ENCODE measurements at regions not wholly inside any gene's neighbourhood (a gene's known extent, or its start where the extent isn't known, plus 50 kb on each side); places are given as distances from the start of the nearest gene placed in this dataset.

GRCh38 chr7:18196638-18197037 lies 169.0 kb upstream of the PRPS1L1 start:
- TF ChIP-seq GATA2 (IDR thresholded peaks at IDR 0.05; ENCODE audit: insufficient read depth, insufficient read length, low read depth, low read length) (no peak), POLR2AphosphoS5 (IDR thresholded peaks at IDR 0.05; ENCODE audit: insufficient read depth, low read depth, low read length) (no peak), MYC (IDR thresholded peaks at IDR 0.05; ENCODE audit: low read depth, low read length) (no peak), JUN (IDR thresholded peaks at IDR 0.05; ENCODE audit: borderline replicate concordance, insufficient read depth, insufficient read length, low read depth) (no peak), MAX (IDR thresholded peaks at IDR 0.05; ENCODE audit: insufficient read depth, insufficient read length) (no peak), CTCF (IDR thresholded peaks at IDR 0.05; ENCODE audit: extremely low read depth in 1 of 2, insufficient read depth in 1 of 2, low read depth in 1 of 2, low read length in 2 of 2) (no peak), EZH2 (IDR thresholded peaks at IDR 0.05; ENCODE audit: borderline replicate concordance, low read depth, low read length, severe bottlenecking) (no peak), FOS (IDR thresholded peaks at IDR 0.05; ENCODE audit: borderline replicate concordance, insufficient read depth, low read length) (no peak), POLR2A (IDR thresholded peaks at IDR 0.05; ENCODE audit: low read depth, low read length) (no peak)
- Histone ChIP-seq H3K9me1 (replicated peaks; ENCODE audit: control insufficient read depth, extremely low read depth, insufficient read depth, low read length) (no peaks in the 10 kb centered on the region), H3K4me1 (ENCODE audit: control insufficient read depth, extremely low read depth, insufficient read depth, low read length) (peaks cover under 1% of the 10 kb centered on the region), H3K27me3 (ENCODE audit: control insufficient read depth in 2 of 2, insufficient read depth in 2 of 2, low read length in 2 of 2) (no peaks in the 10 kb centered on the region), H3K9me3 (replicated peaks; ENCODE audit: control insufficient read depth, insufficient read depth, low read length) (no peaks in the 10 kb centered on the region), H3K9ac (replicated peaks; ENCODE audit: extremely low read depth, insufficient read depth, low read length) (no peak overlapping the region), H3K36me3 (ENCODE audit: control insufficient read depth in 2 of 2, extremely low read depth in 1 of 2, insufficient read depth in 2 of 2, low read length in 2 of 2) (no peaks in the 10 kb centered on the region), H3K4me2 (ENCODE audit: insufficient read depth, low read length) (no peak overlapping the region), H4K20me1 (replicated peaks; ENCODE audit: control insufficient read depth, extremely low read depth, insufficient read depth, low read length) (no peaks in the 10 kb centered on the region), H3K27ac (ENCODE audit: insufficient read depth, low read depth, low read length) (no peak overlapping the region), H3K79me2 (ENCODE audit: control insufficient read depth, insufficient read depth, low read length) (no peaks in the 10 kb centered on the region), H3K4me3 (replicated peaks in 1 of 3; ENCODE audit: insufficient read depth in 1 of 3, low read depth in 1 of 3, low read length in 3 of 3) (no peak overlapping the region), H2AFZ (ENCODE audit: low read depth, low read length) (no peak overlapping the region)
- no peak for FAIRE-seq
- CTCF ChIA-PET = no interaction called here
- intact Hi-C loops (cut with micrococcal nuclease) (no loop called here), dilution Hi-C loops (cut with MboI; ENCODE audit: extremely low pct_ligation_motif_present, low sequenced_read_pairs) (no loop called here)
- DNase-seq (ENCODE audit: low read depth, low spot score) = no peak
- no TSS peak for BruUV-seq (replicated peaks)
- POLR2A ChIA-PET = no interaction called here

Measured in endothelial cell of umbilical vein (primary cell).